HEK293 (cell line): ENCODE measurements at regions not wholly inside any gene's neighbourhood (a gene's known extent, or its start where the extent isn't known, plus 50 kb on each side); places are given as distances from the start of the nearest gene placed in this dataset.

Experiments
- CTCF ChIA-PET: fragments of 350-600 bp; formaldehyde crosslinking; extraction: SDS; loops from one replicate; lab custom pipeline; 2021; ENCODE audit warnings: antibody characterized with exemption; lab: Yijun Ruan, JAX
- POLR2A ChIA-PET: fragments of 300-600 bp; formaldehyde crosslinking; extraction: SDS; loops from one replicate; lab custom pipeline; 2020; ENCODE audit warnings: antibody characterized with exemption, inconsistent platforms; lab: Yijun Ruan, JAX
- H3K27ac ChIP-seq: fragments of 200-500 bp; sonication (Bioruptor generic); 2 replicates; pipeline ENCODE4 v1.5.1; 2014; ENCODE audit warnings: low read depth, low read length, control low read depth, inconsistent platforms; ENCODE audit errors: extremely low read depth
- H3K36me3 ChIP-seq, 2 experiments: fragments of 200-500 bp in 1 of 2; sonication (Bioruptor generic) in 1 of 2; 1 replicate in 1 of 2; 2 replicates in 1 of 2; pipeline ENCODE4 v1.5.1; 2014 to 2017; ENCODE audit warnings: inconsistent platforms in 2 of 2, low read length in 2 of 2; ENCODE audit not compliant: control insufficient read depth in 2 of 2, insufficient read depth in 1 of 2
- H3K4me1 ChIP-seq: fragments of 200-500 bp; sonication (Bioruptor generic); 2 replicates; pipeline ENCODE4 v1.5.1; 2014; ENCODE audit warnings: mild to moderate bottlenecking, low read length, inconsistent platforms; ENCODE audit not compliant: control insufficient read depth, insufficient read depth
- H3K4me3 ChIP-seq: 2 replicates; pipeline ENCODE4 v1.5.1; 2011; ENCODE audit warnings: low read depth, mild to moderate bottlenecking, control low read depth, low read length, moderate library complexity
- H3K9me3 ChIP-seq: fragments of 200-500 bp; sonication (Bioruptor generic); 2 replicates; pipeline ENCODE4 v1.5.1; 2014; ENCODE audit warnings: low read depth, low read length, inconsistent platforms; ENCODE audit not compliant: control insufficient read depth, insufficient read depth
- GLI2 ChIP-seq: fragments of 450-650 bp; formaldehyde crosslinking; IDR thresholded peaks from 2 replicates; pipeline ENCODE4; 2017; ENCODE audit warnings: missing biosample characterization, missing genetic modification characterization, low read depth, borderline replicate concordance
- OSR2 ChIP-seq: fragments of 450-650 bp; formaldehyde crosslinking; IDR thresholded peaks from 2 replicates; pipeline ENCODE4 v1.5.1; 2016; ENCODE audit warnings: missing biosample characterization, missing genetic modification characterization
- PRDM1 ChIP-seq: fragments of 450-650 bp; formaldehyde crosslinking; IDR thresholded peaks from 2 replicates; pipeline ENCODE4; 2016; ENCODE audit warnings: missing biosample characterization, missing genetic modification characterization
- SCRT2 ChIP-seq: fragments of 450-650 bp; formaldehyde crosslinking; IDR thresholded peaks from 2 replicates; pipeline ENCODE4 v1.5.1; 2016; ENCODE audit warnings: missing biosample characterization, missing genetic modification characterization
- ZFP41 ChIP-seq: fragments of 450-650 bp; formaldehyde crosslinking; IDR thresholded peaks from 2 replicates; pipeline ENCODE4 v1.5.1; 2016; ENCODE audit warnings: missing biosample characterization, missing genetic modification characterization, borderline replicate concordance
- ZNF175 ChIP-seq: fragments of 450-650 bp; formaldehyde crosslinking; IDR thresholded peaks from 2 replicates; pipeline ENCODE4 v1.5.1; 2016; ENCODE audit warnings: missing biosample characterization, missing genetic modification characterization
- ZNF302 ChIP-seq: fragments of 450-650 bp; formaldehyde crosslinking; IDR thresholded peaks from 2 replicates; pipeline ENCODE4 v1.5.1; 2016; ENCODE audit warnings: missing biosample characterization, missing genetic modification characterization, low read depth
- ZNF335 ChIP-seq: fragments of 450-650 bp; formaldehyde crosslinking; conservative IDR thresholded peaks from 2 replicates; pipeline ENCODE4 v1.5.1; 2016; ENCODE audit warnings: missing biosample characterization, missing genetic modification characterization
- ZNF391 ChIP-seq: fragments of 450-650 bp; formaldehyde crosslinking; IDR thresholded peaks from 2 replicates; pipeline ENCODE4 v1.5.1; 2016; ENCODE audit warnings: low read depth, missing biosample characterization, missing genetic modification characterization, borderline replicate concordance
- ZNF624 ChIP-seq: fragments of 450-650 bp; formaldehyde crosslinking; IDR thresholded peaks from 2 replicates; pipeline ENCODE4 v1.5.1; 2017; ENCODE audit warnings: missing biosample characterization, missing genetic modification characterization
- TF ChIP-seq, protein P1 (sequence below): fragments of 450-650 bp; formaldehyde crosslinking; IDR thresholded peaks from 2 replicates; pipeline ENCODE4 v1.5.1; 2017; ENCODE audit warnings: missing biosample characterization, missing genetic modification characterization
- TF ChIP-seq, protein P2 (sequence below): fragments of 450-650 bp; formaldehyde crosslinking; IDR thresholded peaks from 2 replicates; pipeline ENCODE4 v1.5.1; 2016; ENCODE audit warnings: missing biosample characterization, missing genetic modification characterization
- TF ChIP-seq, protein P3 (sequence below): fragments of 450-650 bp; IDR thresholded peaks from 2 replicates; pipeline ENCODE4 v1.5.1; 2018; ENCODE audit warnings: missing biosample characterization, missing genetic modification characterization
- TF ChIP-seq, protein P4 (sequence below): sonication (generic); formaldehyde crosslinking; IDR thresholded peaks from 2 replicates; pipeline ENCODE4 v1.8.1; 2022; ENCODE audit warnings: mild to moderate bottlenecking, moderate library complexity, missing genetic modification reagents
- TF ChIP-seq, protein P5 (sequence below): fragments of 450-650 bp; formaldehyde crosslinking; IDR thresholded peaks from 2 replicates; pipeline ENCODE4 v1.5.1; 2016; ENCODE audit warnings: missing biosample characterization, missing genetic modification characterization

DNA sequence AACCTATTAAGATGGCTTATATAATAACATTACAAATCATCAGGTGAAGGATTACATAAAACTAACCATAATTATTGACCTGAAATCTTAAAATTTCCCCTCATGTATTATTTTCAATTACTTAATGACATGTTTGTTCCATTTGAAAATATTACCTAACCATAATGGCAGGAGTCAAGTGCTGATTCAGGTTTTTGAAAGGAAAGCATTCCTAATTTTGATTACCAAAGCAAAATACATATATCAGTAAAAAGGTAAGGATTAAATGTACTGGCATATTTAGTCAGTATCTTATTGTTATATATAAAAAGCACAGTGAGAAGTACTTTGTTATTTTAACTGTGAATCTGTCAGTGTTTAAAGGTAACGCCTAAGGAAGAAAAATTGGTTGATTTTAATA is 960.0 kb upstream of the CNTN5 start:
- TF ChIP-seq ZNF335 (tag by site-specific recombination) (no peak), OSR2 (tag by site-specific recombination) (no peak), ZNF391 (tag by site-specific recombination) (no peak), ZNF175 (no peak), ZNF624 (tag by site-specific recombination) (no peak), SCRT2 (tag by site-specific recombination) (no peak)
- TF ChIP-seq, protein P1, sequence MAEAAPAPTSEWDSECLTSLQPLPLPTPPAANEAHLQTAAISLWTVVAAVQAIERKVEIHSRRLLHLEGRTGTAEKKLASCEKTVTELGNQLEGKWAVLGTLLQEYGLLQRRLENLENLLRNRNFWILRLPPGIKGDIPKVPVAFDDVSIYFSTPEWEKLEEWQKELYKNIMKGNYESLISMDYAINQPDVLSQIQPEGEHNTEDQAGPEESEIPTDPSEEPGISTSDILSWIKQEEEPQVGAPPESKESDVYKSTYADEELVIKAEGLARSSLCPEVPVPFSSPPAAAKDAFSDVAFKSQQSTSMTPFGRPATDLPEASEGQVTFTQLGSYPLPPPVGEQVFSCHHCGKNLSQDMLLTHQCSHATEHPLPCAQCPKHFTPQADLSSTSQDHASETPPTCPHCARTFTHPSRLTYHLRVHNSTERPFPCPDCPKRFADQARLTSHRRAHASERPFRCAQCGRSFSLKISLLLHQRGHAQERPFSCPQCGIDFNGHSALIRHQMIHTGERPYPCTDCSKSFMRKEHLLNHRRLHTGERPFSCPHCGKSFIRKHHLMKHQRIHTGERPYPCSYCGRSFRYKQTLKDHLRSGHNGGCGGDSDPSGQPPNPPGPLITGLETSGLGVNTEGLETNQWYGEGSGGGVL, result no peak
- H3K4me1 ChIP-seq, result no peaks in the 10 kb centered on the region
- no peaks in the 10 kb centered on the region for H3K9me3 ChIP-seq
- H3K4me3 ChIP-seq, result no peak overlapping the region
- POLR2A ChIA-PET, result no interaction called here
- CTCF ChIA-PET, result no interaction called here
- no peaks in the 10 kb centered on the region for H3K36me3 ChIP-seq
- no peak overlapping the region for H3K27ac ChIP-seq

DNA sequence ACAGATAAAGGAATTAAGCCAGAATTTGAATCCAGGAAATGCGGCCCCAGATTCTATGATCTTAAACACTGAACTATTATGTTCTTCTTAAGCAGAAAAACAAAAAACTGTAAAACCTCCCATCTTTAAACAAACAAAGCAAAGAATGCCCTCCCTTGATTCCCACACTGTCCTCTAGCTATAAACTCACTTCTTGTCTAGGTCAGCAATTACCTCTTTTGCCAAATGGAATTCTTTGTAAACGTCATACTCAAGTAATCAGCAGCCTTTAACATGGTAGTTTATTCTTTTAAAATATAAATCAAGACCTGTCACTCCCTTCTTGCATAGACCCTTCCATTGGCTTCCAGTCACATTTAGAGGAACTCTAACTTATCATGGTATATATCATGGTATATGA is 958.9 kb upstream of the CNTN5 start:
- TF ChIP-seq, protein P2, sequence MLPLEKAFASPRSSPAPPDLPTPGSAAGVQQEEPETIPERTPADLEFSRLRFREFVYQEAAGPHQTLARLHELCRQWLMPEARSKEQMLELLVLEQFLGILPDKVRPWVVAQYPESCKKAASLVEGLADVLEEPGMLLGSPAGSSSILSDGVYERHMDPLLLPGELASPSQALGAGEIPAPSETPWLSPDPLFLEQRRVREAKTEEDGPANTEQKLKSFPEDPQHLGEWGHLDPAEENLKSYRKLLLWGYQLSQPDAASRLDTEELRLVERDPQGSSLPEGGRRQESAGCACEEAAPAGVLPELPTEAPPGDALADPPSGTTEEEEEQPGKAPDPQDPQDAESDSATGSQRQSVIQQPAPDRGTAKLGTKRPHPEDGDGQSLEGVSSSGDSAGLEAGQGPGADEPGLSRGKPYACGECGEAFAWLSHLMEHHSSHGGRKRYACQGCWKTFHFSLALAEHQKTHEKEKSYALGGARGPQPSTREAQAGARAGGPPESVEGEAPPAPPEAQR, result no peak
- no peak for TF ChIP-seq GLI2 (tag by site-specific recombination)
- TF ChIP-seq, protein P3, sequence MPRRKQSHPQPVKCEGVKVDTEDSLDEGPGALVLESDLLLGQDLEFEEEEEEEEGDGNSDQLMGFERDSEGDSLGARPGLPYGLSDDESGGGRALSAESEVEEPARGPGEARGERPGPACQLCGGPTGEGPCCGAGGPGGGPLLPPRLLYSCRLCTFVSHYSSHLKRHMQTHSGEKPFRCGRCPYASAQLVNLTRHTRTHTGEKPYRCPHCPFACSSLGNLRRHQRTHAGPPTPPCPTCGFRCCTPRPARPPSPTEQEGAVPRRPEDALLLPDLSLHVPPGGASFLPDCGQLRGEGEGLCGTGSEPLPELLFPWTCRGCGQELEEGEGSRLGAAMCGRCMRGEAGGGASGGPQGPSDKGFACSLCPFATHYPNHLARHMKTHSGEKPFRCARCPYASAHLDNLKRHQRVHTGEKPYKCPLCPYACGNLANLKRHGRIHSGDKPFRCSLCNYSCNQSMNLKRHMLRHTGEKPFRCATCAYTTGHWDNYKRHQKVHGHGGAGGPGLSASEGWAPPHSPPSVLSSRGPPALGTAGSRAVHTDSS (tag by site-specific recombination), result no peak
- TF ChIP-seq, protein P4, sequence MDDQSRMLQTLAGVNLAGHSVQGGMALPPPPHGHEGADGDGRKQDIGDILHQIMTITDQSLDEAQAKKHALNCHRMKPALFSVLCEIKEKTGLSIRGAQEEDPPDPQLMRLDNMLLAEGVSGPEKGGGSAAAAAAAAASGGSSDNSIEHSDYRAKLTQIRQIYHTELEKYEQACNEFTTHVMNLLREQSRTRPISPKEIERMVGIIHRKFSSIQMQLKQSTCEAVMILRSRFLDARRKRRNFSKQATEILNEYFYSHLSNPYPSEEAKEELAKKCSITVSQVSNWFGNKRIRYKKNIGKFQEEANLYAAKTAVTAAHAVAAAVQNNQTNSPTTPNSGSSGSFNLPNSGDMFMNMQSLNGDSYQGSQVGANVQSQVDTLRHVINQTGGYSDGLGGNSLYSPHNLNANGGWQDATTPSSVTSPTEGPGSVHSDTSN, result no peak
- no peak for TF ChIP-seq ZFP41
- TF ChIP-seq, protein P5, sequence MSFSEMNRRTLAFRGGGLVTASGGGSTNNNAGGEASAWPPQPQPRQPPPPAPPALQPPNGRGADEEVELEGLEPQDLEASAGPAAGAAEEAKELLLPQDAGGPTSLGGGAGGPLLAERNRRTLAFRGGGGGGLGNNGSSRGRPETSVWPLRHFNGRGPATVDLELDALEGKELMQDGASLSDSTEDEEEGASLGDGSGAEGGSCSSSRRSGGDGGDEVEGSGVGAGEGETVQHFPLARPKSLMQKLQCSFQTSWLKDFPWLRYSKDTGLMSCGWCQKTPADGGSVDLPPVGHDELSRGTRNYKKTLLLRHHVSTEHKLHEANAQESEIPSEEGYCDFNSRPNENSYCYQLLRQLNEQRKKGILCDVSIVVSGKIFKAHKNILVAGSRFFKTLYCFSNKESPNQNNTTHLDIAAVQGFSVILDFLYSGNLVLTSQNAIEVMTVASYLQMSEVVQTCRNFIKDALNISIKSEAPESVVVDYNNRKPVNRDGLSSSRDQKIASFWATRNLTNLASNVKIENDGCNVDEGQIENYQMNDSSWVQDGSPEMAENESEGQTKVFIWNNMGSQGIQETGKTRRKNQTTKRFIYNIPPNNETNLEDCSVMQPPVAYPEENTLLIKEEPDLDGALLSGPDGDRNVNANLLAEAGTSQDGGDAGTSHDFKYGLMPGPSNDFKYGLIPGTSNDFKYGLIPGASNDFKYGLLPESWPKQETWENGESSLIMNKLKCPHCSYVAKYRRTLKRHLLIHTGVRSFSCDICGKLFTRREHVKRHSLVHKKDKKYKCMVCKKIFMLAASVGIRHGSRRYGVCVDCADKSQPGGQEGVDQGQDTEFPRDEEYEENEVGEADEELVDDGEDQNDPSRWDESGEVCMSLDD, result no peak
- no peak for TF ChIP-seq ZNF302 (tag by site-specific recombination)
- TF ChIP-seq PRDM1 (tag by site-specific recombination), result no peak
- no peak for TF ChIP-seq ZNF335 (tag by site-specific recombination)
- POLR2A ChIA-PET, result no interaction called here
- Histone ChIP-seq H3K4me3 (no peak overlapping the region), H3K9me3 (no peaks in the 10 kb centered on the region), H3K36me3 (no peaks in the 10 kb centered on the region), H3K27ac (no peak overlapping the region), H3K4me1 (no peaks in the 10 kb centered on the region)
- CTCF ChIA-PET, result no interaction called here
